ENCODE measurements at regions not wholly inside any gene's neighbourhood (a gene's known extent, or its start where the extent isn't known, plus 50 kb on each side); places are given as distances from the start of the nearest gene placed in this dataset.

- Histone ChIP-seq H3K9me3 (replicated peaks; ENCODE audit: control insufficient read depth, low read depth, low read length) (no peaks in the 10 kb centered on the region), H3K27me3 (ENCODE audit: control insufficient read depth, insufficient read depth, low read length) (no peaks in the 10 kb centered on the region), H3K36me3 (ENCODE audit: control insufficient read depth, insufficient read depth, low read length) (no peaks in the 10 kb centered on the region), H3K4me1 (ENCODE audit: control insufficient read depth, insufficient read depth, low read length) (no peaks in the 10 kb centered on the region), H3K4me3 (ENCODE audit: low read length) (no peak overlapping the region), H3K27ac (ENCODE audit: low read length) (no peak overlapping the region)
- DNase-seq, result no peak
- no CpG with 5 or more reads among the region's 1 CpG for WGBS (ENCODE audit: insufficient coverage)
Observed at GRCh38 chr12:73362666-73363065, 1090.5 kb downstream of the TRHDE start.

GRCh38 chr12:73372856-73373255 is 1100.7 kb downstream of the TRHDE start:
- WGBS (ENCODE audit: insufficient coverage), result 100% methylated on average over 1 of the region's 1 CpG
- Histone ChIP-seq H3K4me3 (ENCODE audit: low read length) (no peak overlapping the region), H3K27me3 (ENCODE audit: control insufficient read depth, insufficient read depth, low read length) (no peaks in the 10 kb centered on the region), H3K36me3 (ENCODE audit: control insufficient read depth, insufficient read depth, low read length) (no peaks in the 10 kb centered on the region), H3K4me1 (ENCODE audit: control insufficient read depth, insufficient read depth, low read length) (no peaks in the 10 kb centered on the region), H3K27ac (ENCODE audit: low read length) (no peak overlapping the region), H3K9me3 (replicated peaks; ENCODE audit: control insufficient read depth, low read depth, low read length) (no peaks in the 10 kb centered on the region)
- DNase-seq, result peak; percentile 40

DNA sequence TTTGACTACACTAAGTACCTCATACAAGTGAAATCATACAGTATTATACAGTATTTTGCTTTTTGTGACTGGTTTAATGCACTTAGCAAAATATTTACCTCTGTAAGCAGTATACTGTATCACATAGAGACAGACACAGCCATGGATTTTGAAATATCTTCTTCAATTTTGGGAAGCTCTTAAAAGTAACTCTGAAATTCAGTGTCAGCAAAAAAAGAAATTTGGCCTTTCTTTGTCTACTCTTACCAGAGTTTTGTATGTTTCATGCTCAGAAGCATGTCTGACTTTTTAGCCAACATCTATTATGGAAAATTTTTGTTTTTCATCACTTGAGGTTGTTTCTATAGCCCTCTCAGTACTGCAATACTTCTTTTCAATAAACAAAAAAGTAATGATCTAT is 1102.2 kb downstream of the TRHDE start:
- Histone ChIP-seq H3K36me3 (ENCODE audit: control insufficient read depth, insufficient read depth, low read length) (no peaks in the 10 kb centered on the region), H3K9me3 (replicated peaks; ENCODE audit: control insufficient read depth, low read depth, low read length) (no peaks in the 10 kb centered on the region), H3K27ac (ENCODE audit: low read length) (no peak overlapping the region), H3K4me1 (ENCODE audit: control insufficient read depth, insufficient read depth, low read length) (no peaks in the 10 kb centered on the region), H3K27me3 (ENCODE audit: control insufficient read depth, insufficient read depth, low read length) (no peaks in the 10 kb centered on the region), H3K4me3 (ENCODE audit: low read length) (no peak overlapping the region)
- DNase-seq, result no peak

GRCh38 chr12:73383584-73384222 is 1111.5 kb downstream of the TRHDE start:
- Histone ChIP-seq H3K27ac (ENCODE audit: low read length) (no peak overlapping the region), H3K4me3 (ENCODE audit: low read length) (no peak overlapping the region), H3K4me1 (ENCODE audit: control insufficient read depth, insufficient read depth, low read length) (no peaks in the 10 kb centered on the region), H3K27me3 (ENCODE audit: control insufficient read depth, insufficient read depth, low read length) (no peaks in the 10 kb centered on the region), H3K36me3 (ENCODE audit: control insufficient read depth, insufficient read depth, low read length) (no peaks in the 10 kb centered on the region), H3K9me3 (replicated peaks; ENCODE audit: control insufficient read depth, low read depth, low read length) (no peaks in the 10 kb centered on the region)
- DNase-seq, result no peak

- Histone ChIP-seq H3K27ac (ENCODE audit: low read length) (no peak overlapping the region), H3K27me3 (ENCODE audit: control insufficient read depth, insufficient read depth, low read length) (no peaks in the 10 kb centered on the region), H3K9me3 (replicated peaks; ENCODE audit: control insufficient read depth, low read depth, low read length) (no peaks in the 10 kb centered on the region), H3K36me3 (ENCODE audit: control insufficient read depth, insufficient read depth, low read length) (no peaks in the 10 kb centered on the region), H3K4me3 (ENCODE audit: low read length) (no peak overlapping the region), H3K4me1 (ENCODE audit: control insufficient read depth, insufficient read depth, low read length) (no peaks in the 10 kb centered on the region)
- DNase-seq, result no peak
- no CpG with 5 or more reads among the region's 1 CpG for WGBS (ENCODE audit: insufficient coverage)
Observed at GRCh38 chr12:73384592-73384991, 1112.4 kb downstream of the TRHDE start.

DNA sequence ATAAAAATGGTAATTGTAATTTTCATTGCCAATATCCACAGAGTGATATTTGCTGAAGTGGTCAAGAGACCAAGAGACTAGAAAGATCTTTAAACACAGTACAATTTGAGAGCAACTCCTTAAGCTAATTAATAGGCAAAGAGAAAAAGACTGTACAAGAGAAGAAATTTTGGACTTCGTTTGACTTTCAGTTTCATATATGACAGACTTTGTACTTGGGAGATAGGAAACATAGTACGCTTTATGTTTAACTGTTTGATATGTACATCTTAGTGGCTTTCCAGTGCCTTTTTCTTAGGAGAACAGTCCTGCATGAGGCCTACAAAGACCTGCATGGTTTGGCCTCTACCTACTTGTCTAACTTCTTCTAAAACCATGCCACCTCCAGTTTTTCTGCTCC is 1118.1 kb downstream of the TRHDE start:
- DNase-seq, result no peak
- WGBS (ENCODE audit: insufficient coverage), result 86% methylated on average over 2 of the region's 2 CpGs
- Histone ChIP-seq H3K27ac (ENCODE audit: low read length) (no peak overlapping the region), H3K4me3 (ENCODE audit: low read length) (no peak overlapping the region), H3K4me1 (ENCODE audit: control insufficient read depth, insufficient read depth, low read length) (no peaks in the 10 kb centered on the region), H3K36me3 (ENCODE audit: control insufficient read depth, insufficient read depth, low read length) (no peaks in the 10 kb centered on the region), H3K27me3 (ENCODE audit: control insufficient read depth, insufficient read depth, low read length) (no peaks in the 10 kb centered on the region), H3K9me3 (replicated peaks; ENCODE audit: control insufficient read depth, low read depth, low read length) (no peaks in the 10 kb centered on the region)

DNA sequence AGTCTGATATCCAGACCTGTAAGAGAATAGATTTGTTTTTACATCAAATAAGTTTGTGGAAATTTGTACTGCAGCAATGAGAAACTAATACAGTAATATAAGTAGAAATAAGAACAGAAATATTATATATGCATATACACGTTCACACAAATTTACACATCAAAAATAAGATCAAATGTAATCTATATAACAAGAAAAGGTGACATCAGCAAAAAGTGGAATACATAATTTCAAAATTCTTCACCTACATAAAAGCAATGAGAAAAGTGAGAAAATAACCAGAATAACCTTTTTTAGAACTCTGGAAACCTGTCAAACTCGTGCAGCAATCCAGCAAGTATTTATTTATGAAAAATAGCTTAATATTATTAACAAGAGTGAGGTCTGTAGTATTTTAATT is 1124.6 kb upstream of the ATXN7L3B start:
- Histone ChIP-seq H3K27ac (ENCODE audit: low read length) (no peak overlapping the region), H3K36me3 (ENCODE audit: control insufficient read depth, insufficient read depth, low read length) (no peaks in the 10 kb centered on the region), H3K27me3 (ENCODE audit: control insufficient read depth, insufficient read depth, low read length) (no peaks in the 10 kb centered on the region), H3K4me3 (ENCODE audit: low read length) (no peak overlapping the region), H3K9me3 (replicated peaks; ENCODE audit: control insufficient read depth, low read depth, low read length) (peaks cover 9% of the 10 kb centered on the region), H3K4me1 (ENCODE audit: control insufficient read depth, insufficient read depth, low read length) (no peaks in the 10 kb centered on the region)
- WGBS (ENCODE audit: insufficient coverage), result no CpG with 5 or more reads among the region's 2 CpGs
- DNase-seq, result no peak

- Histone ChIP-seq H3K27me3 (ENCODE audit: control insufficient read depth, insufficient read depth, low read length) (no peaks in the 10 kb centered on the region), H3K27ac (ENCODE audit: low read length) (no peak overlapping the region), H3K4me1 (ENCODE audit: control insufficient read depth, insufficient read depth, low read length) (no peaks in the 10 kb centered on the region), H3K9me3 (replicated peaks; ENCODE audit: control insufficient read depth, low read depth, low read length) (peaks cover 9% of the 10 kb centered on the region), H3K4me3 (ENCODE audit: low read length) (no peak overlapping the region), H3K36me3 (ENCODE audit: control insufficient read depth, insufficient read depth, low read length) (no peaks in the 10 kb centered on the region)
- DNase-seq, result no peak
- no CpG with 5 or more reads among the region's 1 CpG for WGBS (ENCODE audit: insufficient coverage)
Observed at GRCh38 chr12:73413974-73414373, 1123.7 kb upstream of the ATXN7L3B start.

DNA sequence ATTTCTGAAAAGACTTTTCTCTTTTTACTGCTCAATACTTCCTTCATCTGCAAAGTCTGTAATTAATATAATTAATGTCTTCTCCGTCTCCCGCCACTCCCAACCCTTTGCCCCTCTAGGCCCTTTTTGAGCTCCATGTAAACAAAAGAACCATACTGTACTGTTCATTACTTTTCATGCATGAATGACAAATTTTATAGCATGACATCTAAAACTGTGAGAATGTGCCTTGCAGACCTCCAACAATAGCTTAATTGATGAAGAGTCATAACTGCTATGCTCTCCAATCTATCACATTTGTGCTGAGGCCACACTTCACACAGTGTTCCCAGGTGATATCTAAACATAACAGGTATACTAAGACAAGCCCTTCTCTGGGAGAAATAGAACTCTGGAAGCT is 1122.7 kb upstream of the ATXN7L3B start:
- H3K27ac ChIP-seq (ENCODE audit: low read length), result no peak overlapping the region
- peaks cover 9% of the 10 kb centered on the region for H3K9me3 ChIP-seq (replicated peaks; ENCODE audit: control insufficient read depth, low read depth, low read length)
- H3K27me3 ChIP-seq (ENCODE audit: control insufficient read depth, insufficient read depth, low read length), result no peaks in the 10 kb centered on the region
- H3K36me3 ChIP-seq (ENCODE audit: control insufficient read depth, insufficient read depth, low read length), result no peaks in the 10 kb centered on the region
- no peak overlapping the region for H3K4me3 ChIP-seq (ENCODE audit: low read length)
- no CpG with 5 or more reads among the region's 2 CpGs for WGBS (ENCODE audit: insufficient coverage)
- no peak for DNase-seq
- H3K4me1 ChIP-seq (ENCODE audit: control insufficient read depth, insufficient read depth, low read length), result no peaks in the 10 kb centered on the region

GRCh38 chr12:73418541-73418940 is 1119.1 kb upstream of the ATXN7L3B start:
- Histone ChIP-seq H3K36me3 (ENCODE audit: control insufficient read depth, insufficient read depth, low read length) (no peaks in the 10 kb centered on the region), H3K4me1 (ENCODE audit: control insufficient read depth, insufficient read depth, low read length) (no peaks in the 10 kb centered on the region), H3K9me3 (replicated peaks; ENCODE audit: control insufficient read depth, low read depth, low read length) (peaks cover 7% of the 10 kb centered on the region), H3K27ac (ENCODE audit: low read length) (no peak overlapping the region), H3K27me3 (ENCODE audit: control insufficient read depth, insufficient read depth, low read length) (no peaks in the 10 kb centered on the region), H3K4me3 (ENCODE audit: low read length) (no peak overlapping the region)
- no peak for DNase-seq

DNA sequence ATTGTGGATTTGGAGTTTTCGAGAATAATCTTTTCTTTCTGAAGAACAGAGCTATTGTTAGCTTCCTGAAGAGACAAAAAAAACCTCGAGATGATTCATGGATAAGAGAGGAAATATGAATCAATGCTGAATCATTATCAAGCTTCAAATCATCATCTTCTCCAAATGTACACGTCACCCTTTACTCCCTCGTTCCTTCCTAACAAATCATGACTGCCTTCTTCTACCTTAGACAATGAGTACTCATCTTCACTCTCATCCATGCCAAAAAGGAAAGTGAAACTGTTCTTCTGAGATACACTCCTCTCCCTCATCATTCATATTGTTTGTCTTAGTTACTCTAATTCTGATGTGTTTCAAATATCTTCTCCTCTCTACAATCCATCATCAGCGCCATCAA is 1115.8 kb upstream of the ATXN7L3B start:
- no peak overlapping the region for H3K4me3 ChIP-seq (ENCODE audit: low read length)
- peaks cover 5% of the 10 kb centered on the region for H3K9me3 ChIP-seq (replicated peaks; ENCODE audit: control insufficient read depth, low read depth, low read length)
- H3K4me1 ChIP-seq (ENCODE audit: control insufficient read depth, insufficient read depth, low read length), result no peaks in the 10 kb centered on the region
- H3K27ac ChIP-seq (ENCODE audit: low read length), result no peak overlapping the region
- DNase-seq, result no peak
- H3K36me3 ChIP-seq (ENCODE audit: control insufficient read depth, insufficient read depth, low read length), result no peaks in the 10 kb centered on the region
- H3K27me3 ChIP-seq (ENCODE audit: control insufficient read depth, insufficient read depth, low read length), result no peaks in the 10 kb centered on the region
- WGBS (ENCODE audit: insufficient coverage), result 50% methylated on average over 2 of the region's 5 CpGs
